BLaER1 (cell line): ENCODE measurements at regions not wholly inside any gene's neighbourhood (a gene's known extent, or its start where the extent isn't known, plus 50 kb on each side); places are given as distances from the start of the nearest gene placed in this dataset.
"Not testable (repeated sequence)": the region's sequence is repeated elsewhere in the genome, so short reads cannot be mapped to it uniquely, and the experiment has no call there.

Experiments
- H3K27ac ChIP-seq: shearing (Covaris generic); formaldehyde crosslinking; 2 replicates; pipeline ENCODE4 v1.8.1; 2022
- H3K27me3 ChIP-seq: shearing (Covaris generic); formaldehyde crosslinking; 2 replicates; pipeline ENCODE4 v1.8.1; 2022
- H3K36me3 ChIP-seq: shearing (Covaris generic); formaldehyde crosslinking; 2 replicates; pipeline ENCODE4 v1.8.1; 2022
- H3K4me1 ChIP-seq: shearing (Covaris generic); formaldehyde crosslinking; 2 replicates; pipeline ENCODE4 v1.8.1; 2022
- H3K4me2 ChIP-seq: shearing (Covaris generic); formaldehyde crosslinking; 2 replicates; pipeline ENCODE4 v1.8.1; 2022
- H3K4me3 ChIP-seq: shearing (Covaris generic); formaldehyde crosslinking; 2 replicates; pipeline ENCODE4 v1.8.1; 2022
- H3K9ac ChIP-seq: shearing (Covaris generic); formaldehyde crosslinking; 2 replicates; pipeline ENCODE4 v1.8.1; 2022
- H3K9me3 ChIP-seq: shearing (Covaris generic); formaldehyde crosslinking; 2 replicates; pipeline ENCODE4 v1.8.1; 2022
- H4K20me1 ChIP-seq: shearing (Covaris generic); formaldehyde crosslinking; 2 replicates; pipeline ENCODE4 v1.8.1; 2022
- Cebpa-rat ChIP-seq: shearing (Covaris generic); IDR thresholded peaks from 2 replicates; pipeline ENCODE4 v1.8.1; 2022

DNA sequence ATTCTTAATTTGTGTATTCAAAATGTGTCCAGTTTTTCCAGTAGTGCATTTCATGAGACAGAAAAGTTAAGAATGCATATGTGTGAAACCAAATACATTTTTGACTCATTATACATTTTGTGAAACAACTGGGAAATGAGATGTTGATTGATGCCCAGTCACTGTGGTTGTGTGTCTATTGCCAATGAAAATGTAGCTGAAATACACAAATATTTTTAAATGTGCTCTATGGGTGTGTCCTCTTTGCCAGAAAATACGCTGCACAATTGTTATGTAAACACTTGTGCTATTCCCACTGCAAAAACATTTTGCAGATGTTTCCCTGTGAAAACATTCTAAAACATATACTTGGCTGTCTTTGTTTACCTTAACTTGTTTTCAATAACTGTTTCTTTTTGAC lies 395.2 kb downstream of the TFEC start:
- H3K4me1 ChIP-seq: no peaks in the 10 kb centered on the region
- no peak for TF ChIP-seq Cebpa-rat
- H3K36me3 ChIP-seq: no peaks in the 10 kb centered on the region
- H3K9me3 ChIP-seq: no peaks in the 10 kb centered on the region
- H3K27ac ChIP-seq: no peak overlapping the region
- H3K27me3 ChIP-seq: no peaks in the 10 kb centered on the region
- H3K9ac ChIP-seq: no peak overlapping the region
- H4K20me1 ChIP-seq: no peaks in the 10 kb centered on the region
- H3K4me3 ChIP-seq: no peak overlapping the region
- H3K4me2 ChIP-seq: no peak overlapping the region

DNA sequence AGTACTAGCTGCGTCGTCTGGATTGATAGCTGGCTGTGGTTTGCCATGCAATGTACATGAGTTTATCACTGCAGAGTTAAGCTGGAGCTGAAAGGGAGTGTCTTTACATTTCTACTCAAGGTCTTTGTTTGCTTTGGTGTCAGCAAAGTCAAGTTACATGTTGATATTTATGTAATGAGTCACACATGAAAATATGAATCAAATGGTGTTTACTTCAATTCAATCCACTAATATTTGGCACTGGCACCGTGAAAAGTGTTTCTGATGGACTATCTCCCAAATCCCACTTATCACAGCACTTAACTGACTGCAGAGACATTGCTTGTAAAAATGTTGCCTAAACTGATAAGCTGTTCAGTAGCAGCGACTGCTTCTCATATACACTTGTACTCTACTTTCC lies 395.9 kb downstream of the TFEC start:
- Histone ChIP-seq H3K4me3 (no peak overlapping the region), H3K9me3 (no peaks in the 10 kb centered on the region), H3K9ac (no peak overlapping the region), H3K4me1 (no peaks in the 10 kb centered on the region), H3K4me2 (no peak overlapping the region), H4K20me1 (no peaks in the 10 kb centered on the region), H3K36me3 (no peaks in the 10 kb centered on the region), H3K27ac (no peak overlapping the region), H3K27me3 (no peaks in the 10 kb centered on the region)
- TF ChIP-seq Cebpa-rat: no peak

DNA sequence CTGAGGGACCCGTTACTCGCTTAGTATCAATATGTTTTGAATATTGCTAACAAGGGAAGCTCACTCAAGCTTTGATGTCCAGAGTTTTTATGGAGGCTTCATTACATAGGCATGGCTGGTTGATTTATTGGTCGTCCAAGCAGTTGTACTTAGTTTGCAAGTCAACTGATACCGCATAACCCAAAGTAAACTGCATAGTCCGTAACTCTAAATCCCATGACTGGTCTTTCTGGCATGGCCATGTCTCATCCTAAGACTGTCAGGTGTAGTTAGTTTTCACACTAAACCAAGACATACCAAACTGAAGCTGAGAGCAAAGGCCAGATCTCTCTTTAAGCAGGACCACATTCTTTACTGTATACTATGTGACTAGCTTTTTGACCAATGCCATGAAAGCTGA lies 397.9 kb downstream of the TFEC start:
- Histone ChIP-seq H4K20me1 (no peaks in the 10 kb centered on the region), H3K4me1 (no peaks in the 10 kb centered on the region), H3K9me3 (no peaks in the 10 kb centered on the region), H3K27me3 (no peaks in the 10 kb centered on the region), H3K4me3 (no peak overlapping the region), H3K4me2 (no peak overlapping the region), H3K9ac (no peak overlapping the region), H3K36me3 (no peaks in the 10 kb centered on the region), H3K27ac (no peak overlapping the region)
- no peak for TF ChIP-seq Cebpa-rat

DNA sequence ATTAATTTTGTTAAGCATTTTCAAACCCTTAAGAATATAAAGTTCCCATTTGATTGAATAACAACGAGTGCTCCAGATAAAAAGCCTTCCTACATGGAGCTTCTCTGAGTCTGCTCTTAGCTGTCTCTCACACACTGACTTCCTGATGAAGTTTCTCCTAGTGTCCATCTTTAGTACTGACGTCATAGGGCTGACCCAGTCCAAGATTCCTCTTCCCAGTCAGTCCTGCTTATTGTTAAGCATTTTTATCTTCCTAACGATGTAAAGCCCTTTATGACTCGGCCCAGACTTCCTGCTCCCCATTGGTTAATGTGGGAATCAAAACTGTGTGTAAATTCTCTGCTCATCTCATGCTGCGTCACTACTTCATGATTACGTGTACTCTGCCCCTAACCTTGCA lies 398.8 kb downstream of the TFEC start:
- Histone ChIP-seq H3K9ac (no peak overlapping the region), H3K4me3 (no peak overlapping the region), H3K9me3 (no peaks in the 10 kb centered on the region), H3K4me2 (no peak overlapping the region), H3K4me1 (no peaks in the 10 kb centered on the region), H3K27me3 (no peaks in the 10 kb centered on the region), H4K20me1 (no peaks in the 10 kb centered on the region), H3K27ac (no peak overlapping the region), H3K36me3 (no peaks in the 10 kb centered on the region)
- TF ChIP-seq Cebpa-rat: no peak

DNA sequence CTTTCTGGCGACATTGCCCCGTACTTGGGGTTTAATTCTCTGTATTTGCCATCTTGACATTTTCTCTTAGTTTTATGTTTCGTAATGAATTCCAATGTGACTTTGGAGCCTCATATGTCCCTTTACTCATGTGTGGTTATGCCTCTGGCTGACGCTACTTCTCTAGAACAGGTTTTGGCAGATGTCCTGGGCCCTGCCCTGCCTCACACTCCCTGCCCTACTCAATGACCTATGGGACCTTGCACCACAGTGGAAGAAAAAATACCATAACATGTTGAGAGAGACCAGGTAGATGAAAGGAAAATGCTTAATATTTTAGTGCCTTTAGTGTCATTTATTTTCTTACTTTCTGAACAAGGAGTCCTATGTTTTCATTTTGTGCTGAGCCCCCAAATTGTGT lies 400.5 kb downstream of the TFEC start:
- Histone ChIP-seq H3K27ac (no peak overlapping the region), H4K20me1 (no peaks in the 10 kb centered on the region), H3K4me3 (no peak overlapping the region), H3K4me2 (no peak overlapping the region), H3K4me1 (no peaks in the 10 kb centered on the region), H3K9ac (no peak overlapping the region), H3K9me3 (no peaks in the 10 kb centered on the region), H3K27me3 (no peaks in the 10 kb centered on the region), H3K36me3 (no peaks in the 10 kb centered on the region)
- TF ChIP-seq Cebpa-rat: no peak

DNA sequence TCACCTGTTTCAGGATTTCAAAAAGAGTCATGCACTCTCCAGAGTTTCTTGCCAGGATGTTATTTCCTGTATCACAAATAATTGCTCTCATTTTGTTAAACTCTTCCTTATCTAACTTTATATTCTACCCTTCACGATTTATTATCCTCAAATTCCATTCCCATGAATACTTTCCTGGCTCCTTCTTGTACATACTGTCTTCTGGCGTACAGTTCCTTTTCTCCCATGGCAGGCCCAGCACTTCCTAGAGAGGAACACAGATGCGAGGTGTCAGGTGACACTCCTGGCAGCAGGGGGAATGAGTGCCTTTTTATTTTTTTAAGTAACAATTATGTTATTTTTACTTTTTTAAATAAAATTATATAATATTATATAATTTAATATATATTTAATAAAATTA lies 411.9 kb downstream of the TFEC start:
- Histone ChIP-seq H3K27me3 (no peaks in the 10 kb centered on the region), H4K20me1 (no peaks in the 10 kb centered on the region), H3K4me3 (no peak overlapping the region), H3K4me1 (no peaks in the 10 kb centered on the region), H3K4me2 (no peak overlapping the region), H3K27ac (no peak overlapping the region), H3K9me3 (no peaks in the 10 kb centered on the region), H3K9ac (no peak overlapping the region), H3K36me3 (no peaks in the 10 kb centered on the region)
- TF ChIP-seq Cebpa-rat: no peak

DNA sequence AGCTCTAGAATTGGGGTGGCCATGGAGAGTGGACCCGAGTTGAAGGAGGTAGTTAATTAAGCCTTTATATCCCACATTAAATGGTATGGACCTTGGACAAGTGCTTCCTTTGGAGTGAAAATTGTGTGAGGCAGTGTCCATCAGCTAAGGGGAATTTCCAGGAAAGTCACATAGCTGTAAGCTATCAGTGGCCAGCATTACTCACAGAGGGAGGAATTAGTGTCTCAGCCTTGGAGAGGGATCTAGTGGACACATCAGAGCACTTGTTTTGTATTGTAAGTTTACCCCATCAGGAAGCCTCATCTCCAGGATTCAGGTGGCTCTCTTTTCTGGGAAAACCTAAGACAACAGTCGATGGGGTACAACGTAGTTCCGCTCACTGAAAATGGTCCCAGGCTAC lies 416.7 kb downstream of the TFEC start:
- Histone ChIP-seq H3K4me2 (no peak overlapping the region), H3K4me1 (no peaks in the 10 kb centered on the region)

DNA sequence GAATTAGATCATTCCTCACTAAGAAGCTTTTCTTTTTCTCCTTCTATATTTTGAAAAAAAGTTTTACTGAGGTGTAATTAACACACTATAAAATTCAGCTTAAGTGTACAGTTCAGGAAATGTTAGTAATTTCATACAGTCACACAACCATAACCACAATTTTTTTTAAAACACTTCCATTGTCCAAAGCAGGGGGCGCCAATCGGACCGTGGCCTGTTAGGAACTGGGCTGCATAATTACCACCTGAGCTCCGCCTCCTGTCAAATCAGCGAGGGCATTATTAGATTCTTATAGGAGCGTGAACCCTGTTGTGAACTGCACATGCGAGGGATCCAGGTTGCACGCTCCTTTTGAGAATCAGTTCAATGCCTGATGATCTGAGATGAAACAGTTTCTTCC lies 427.1 kb downstream of the TFEC start:
- Histone ChIP-seq H3K27ac (no peak overlapping the region), H3K9ac (no peak overlapping the region), H3K36me3 (no peaks in the 10 kb centered on the region), H3K4me3 (no peak overlapping the region), H3K9me3 (no peaks in the 10 kb centered on the region), H3K4me1 (no peaks in the 10 kb centered on the region), H3K4me2 (no peak overlapping the region), H4K20me1 (no peaks in the 10 kb centered on the region), H3K27me3 (no peaks in the 10 kb centered on the region)
- no peak for TF ChIP-seq Cebpa-rat

More for the DNA sequence above, 416.7 kb downstream of the TFEC start:
- Histone ChIP-seq H3K4me3 (no peak overlapping the region), H3K36me3 (no peaks in the 10 kb centered on the region), H4K20me1 (no peaks in the 10 kb centered on the region), H3K9me3 (no peaks in the 10 kb centered on the region), H3K9ac (no peak overlapping the region), H3K27me3 (no peaks in the 10 kb centered on the region), H3K27ac (no peak overlapping the region)
- TF ChIP-seq Cebpa-rat: no peak

DNA sequence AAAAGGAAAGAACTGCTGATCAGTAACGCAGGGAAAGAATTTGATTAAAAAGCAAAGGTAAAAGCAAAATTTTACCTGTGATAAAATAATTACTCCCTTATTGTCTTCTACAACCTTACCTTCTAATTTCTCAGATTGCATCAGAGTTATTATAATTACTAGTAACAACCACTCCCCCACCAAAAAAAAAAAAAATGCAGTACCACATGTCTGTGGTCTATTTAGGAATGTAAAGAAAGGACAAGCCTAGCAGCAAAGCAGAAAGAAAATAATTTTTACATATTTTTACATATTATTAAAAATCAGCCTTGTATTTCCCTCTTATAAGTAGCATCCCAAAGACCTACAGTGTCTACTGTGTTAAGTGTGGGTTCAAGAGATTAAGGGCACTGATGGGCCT lies 430.4 kb downstream of the TFEC start:
- no peak for TF ChIP-seq Cebpa-rat
- no peaks in the 10 kb centered on the region; the same call in 1 of the 2 replicates for H3K9me3 ChIP-seq
- H3K4me1 ChIP-seq: no peaks in the 10 kb centered on the region
- H3K4me3 ChIP-seq: no peak overlapping the region
- no peaks in the 10 kb centered on the region for H3K36me3 ChIP-seq
- H3K9ac ChIP-seq: no peak overlapping the region
- no peaks in the 10 kb centered on the region for H4K20me1 ChIP-seq
- no peak overlapping the region for H3K4me2 ChIP-seq
- H3K27me3 ChIP-seq: no peaks in the 10 kb centered on the region
- no peak overlapping the region for H3K27ac ChIP-seq

DNA sequence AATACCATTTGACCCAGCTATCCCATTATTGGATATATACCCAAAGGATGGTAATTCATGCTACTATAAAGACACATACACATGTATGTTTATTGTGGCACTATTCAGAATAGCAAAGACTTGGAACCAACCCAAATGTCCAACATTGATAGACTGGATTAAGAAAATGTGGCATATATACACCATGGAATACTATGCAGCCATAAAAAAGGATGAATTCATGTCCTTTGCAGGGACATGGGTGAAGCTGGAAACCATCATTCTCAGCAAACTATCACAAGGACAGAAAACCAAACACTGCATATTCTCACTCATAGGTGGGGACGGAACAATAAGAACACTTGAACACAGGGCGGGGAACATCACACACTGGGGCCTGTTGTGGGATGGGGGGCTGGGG lies 431.4 kb downstream of the TFEC start:
- not testable (repeated sequence) for H3K4me2 ChIP-seq, H3K9ac ChIP-seq, H4K20me1 ChIP-seq, H3K36me3 ChIP-seq, H3K9me3 ChIP-seq, H3K27ac ChIP-seq, H3K27me3 ChIP-seq, H3K4me1 ChIP-seq, H3K4me3 ChIP-seq

DNA sequence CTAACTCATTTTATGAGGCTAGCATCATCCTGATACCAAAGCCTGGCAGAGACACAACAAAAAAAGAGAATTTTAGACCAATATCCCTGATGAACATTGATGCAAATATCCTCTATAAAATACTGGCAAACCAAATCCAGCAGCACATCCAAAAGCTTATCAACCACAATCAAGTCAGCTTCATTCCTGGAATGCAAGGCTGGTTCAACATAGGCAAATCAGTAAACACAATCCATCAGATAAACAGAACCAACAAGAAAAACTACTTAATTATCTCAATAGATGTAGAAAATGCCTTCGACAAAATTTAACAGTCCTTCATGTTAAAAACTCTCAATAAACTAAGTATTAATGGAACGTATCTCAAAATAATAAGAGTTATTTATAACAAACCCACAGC lies 433.3 kb downstream of the TFEC start:
- H3K27me3 ChIP-seq, H3K4me1 ChIP-seq: not testable (repeated sequence)

More for the DNA sequence above, 433.3 kb downstream of the TFEC start:
- H3K4me3 ChIP-seq, H3K4me2 ChIP-seq, H3K36me3 ChIP-seq, H4K20me1 ChIP-seq, H3K9ac ChIP-seq, H3K9me3 ChIP-seq, H3K27ac ChIP-seq: not testable (repeated sequence)
